IMR-90 (cell line): ENCODE measurements at regions not wholly inside any gene's neighbourhood (a gene's known extent, or its start where the extent isn't known, plus 50 kb on each side); places are given as distances from the start of the nearest gene placed in this dataset.

Source experiments
- ATAC-seq: fragments of 200-7000 bp; cut with Tn5 transposase; 2 replicates; pipeline ENCODE4 v1.9.1; 2020; ENCODE audit warnings: low read depth, mild to moderate bottlenecking, moderate library complexity
- BruUV-seq: library from RNA; stranded (reverse); fragments of 400-500 nt; replicated peaks from 2 replicates; lab custom pipeline; 2021; lab: Mats Ljungman, UMichigan
- CTCF ChIA-PET: fragments of 300-600 bp; formaldehyde crosslinking; extraction: SDS; loops from one replicate; lab custom pipeline; 2021; ENCODE audit warnings: antibody characterized with exemption; lab: Yijun Ruan, JAX
- POLR2A ChIA-PET: fragments of 300-600 bp; sonication (Branson Sonifier 250); formaldehyde crosslinking; loops from one replicate; lab custom pipeline; 2022; ENCODE audit warnings: antibody characterized with exemption; ENCODE audit not compliant: unreplicated experiment; lab: Charles Lee
- DNase-seq: peaks from one replicate; pipeline ENCODE4 v3.0.0; 2013
- H2AFZ ChIP-seq: replicated peaks from 2 replicates; pipeline ENCODE3; 2013; ENCODE audit warnings: low read length, mild to moderate bottlenecking; ENCODE audit not compliant: poor library complexity
- H2AK5ac ChIP-seq: 2 replicates; pipeline ENCODE4 v1.6.1; 2013; ENCODE audit warnings: low read depth, low read length, inconsistent platforms
- H2AK9ac ChIP-seq: replicated peaks from 2 replicates; pipeline ENCODE3; 2013; ENCODE audit warnings: mild to moderate bottlenecking, low read depth, low read length, moderate library complexity; ENCODE audit not compliant: poor library complexity
- H2BK120ac ChIP-seq: 2 replicates; pipeline ENCODE4 v1.6.1; 2013; ENCODE audit warnings: low read depth, low read length, inconsistent platforms
- H2BK15ac ChIP-seq: 3 replicates; pipeline ENCODE4 v1.6.1; 2013; ENCODE audit warnings: low read depth, low read length, inconsistent platforms
- H2BK20ac ChIP-seq: 2 replicates; pipeline ENCODE4 v1.6.1; 2013; ENCODE audit warnings: low read depth, mild to moderate bottlenecking, inconsistent platforms, low read length, moderate library complexity
- H2BK5ac ChIP-seq: 2 replicates; pipeline ENCODE4 v1.6.1; 2013; ENCODE audit warnings: mild to moderate bottlenecking, low read depth, low read length, inconsistent platforms; ENCODE audit not compliant: poor library complexity, severe bottlenecking
- H3K14ac ChIP-seq: replicated peaks from 2 replicates; pipeline ENCODE4 v1.6.1; 2013; ENCODE audit warnings: low read depth, low read length, inconsistent platforms
- H3K18ac ChIP-seq: 2 replicates; pipeline ENCODE4 v1.6.1; 2013; ENCODE audit warnings: low read depth, low read length, control low read depth
- H3K23ac ChIP-seq: 2 replicates; pipeline ENCODE4 v1.6.1; 2013; ENCODE audit warnings: low read depth, low read length, inconsistent platforms
- H3K27ac ChIP-seq: 2 replicates; pipeline ENCODE4 v1.5.1; 2013; ENCODE audit warnings: mild to moderate bottlenecking, control low read depth, low read length; ENCODE audit not compliant: insufficient read depth
- H3K27me3 ChIP-seq: 2 replicates; pipeline ENCODE4 v1.6.1; 2013; ENCODE audit warnings: low read length; ENCODE audit not compliant: control insufficient read depth, insufficient read depth
- H3K36me3 ChIP-seq: 2 replicates; pipeline ENCODE4 v1.6.1; 2013; ENCODE audit warnings: low read length, mixed read lengths; ENCODE audit not compliant: control insufficient read depth, insufficient read depth
- H3K4ac ChIP-seq: 2 replicates; pipeline ENCODE4 v1.6.1; 2013; ENCODE audit warnings: low read depth, low read length, inconsistent platforms
- H3K4me1 ChIP-seq: 2 replicates; pipeline ENCODE4 v1.6.1; 2013; ENCODE audit warnings: low read length, mixed read lengths; ENCODE audit not compliant: control insufficient read depth, insufficient read depth
- H3K4me2 ChIP-seq: 2 replicates; pipeline ENCODE4 v1.6.1; 2013; ENCODE audit warnings: low read depth, mild to moderate bottlenecking, control low read depth, low read length, moderate library complexity
- H3K4me3 ChIP-seq: 2 replicates; pipeline ENCODE4 v1.5.1; 2013; ENCODE audit warnings: low read depth, mild to moderate bottlenecking, control low read depth, low read length, moderate library complexity; ENCODE audit not compliant: insufficient read depth
- H3K56ac ChIP-seq: 2 replicates; pipeline ENCODE4 v1.6.1; 2013; ENCODE audit warnings: low read length, inconsistent platforms; ENCODE audit not compliant: insufficient read depth; ENCODE audit errors: extremely low read depth
- H3K79me1 ChIP-seq, 2 experiments: 2 replicates each; pipeline ENCODE4 v1.6.1; 2013; ENCODE audit warnings: low read length in 2 of 2, inconsistent platforms in 1 of 2, low read depth in 1 of 2
- H3K9ac ChIP-seq: 2 replicates; pipeline ENCODE4 v1.6.1; 2013; ENCODE audit warnings: low read depth, low read length, control low read depth
- H3K9me1 ChIP-seq: 2 replicates; pipeline ENCODE4 v1.6.1; 2013; ENCODE audit warnings: low read length, inconsistent platforms; ENCODE audit not compliant: insufficient read depth
- H3K9me3 ChIP-seq: 2 replicates; pipeline ENCODE4 v1.6.1; 2013; ENCODE audit warnings: low read length; ENCODE audit not compliant: control insufficient read depth, insufficient read depth
- H4K20me1 ChIP-seq: 2 replicates; pipeline ENCODE4 v1.6.1; 2013; ENCODE audit warnings: low read length, inconsistent platforms; ENCODE audit not compliant: insufficient read depth
- H4K5ac ChIP-seq: 2 replicates; pipeline ENCODE4 v1.6.1; 2013; ENCODE audit warnings: mild to moderate bottlenecking, low read depth, low read length, control low read depth
- H4K8ac ChIP-seq, 2 experiments: 2 replicates each; pipeline ENCODE4 v1.6.1; 2013; ENCODE audit warnings: low read depth in 2 of 2, low read length in 2 of 2, control low read depth in 1 of 2, inconsistent platforms in 1 of 2
- H4K91ac ChIP-seq: 2 replicates; pipeline ENCODE4 v1.6.1; 2013; ENCODE audit warnings: low read depth, low read length, inconsistent platforms; ENCODE audit not compliant: insufficient read depth
- BHLHE40 ChIP-seq: fragments of 150-350 bp; IDR thresholded peaks from 2 replicates; pipeline ENCODE4 v1.6.1; 2016; ENCODE audit warnings: mild to moderate bottlenecking, low read depth, low read length
- CEBPB ChIP-seq: IDR thresholded peaks from 2 replicates; pipeline ENCODE4 v1.6.1; 2012; ENCODE audit warnings: low read depth, low read length, improper control_type of control experiment
- MAZ ChIP-seq: IDR thresholded peaks from 2 replicates; pipeline ENCODE4 v1.6.1; 2012; ENCODE audit warnings: low read depth, mild to moderate bottlenecking, low read length, improper control_type of control experiment, moderate library complexity, borderline replicate concordance
- POLR2A ChIP-seq: IDR thresholded peaks from 2 replicates; pipeline ENCODE4 v1.6.1; 2012; ENCODE audit warnings: mild to moderate bottlenecking, low read depth, low read length
- RAD21 ChIP-seq: IDR thresholded peaks from 2 replicates; pipeline ENCODE4 v1.6.1; 2012; ENCODE audit warnings: low read length, improper control_type of control experiment
- RCOR1 ChIP-seq: IDR thresholded peaks from 2 replicates; pipeline ENCODE4 v1.6.1; 2012; ENCODE audit warnings: mild to moderate bottlenecking, low read length, improper control_type of control experiment; ENCODE audit not compliant: insufficient replicate concordance
- SMC3 ChIP-seq: fragments of 150-350 bp; IDR thresholded peaks from 2 replicates; pipeline ENCODE4 v1.6.1; 2016; ENCODE audit warnings: low read depth, mild to moderate bottlenecking, antibody characterized with exemption, low read length, moderate library complexity
- USF2 ChIP-seq: fragments of 150-350 bp; IDR thresholded peaks from 2 replicates; pipeline ENCODE4 v1.6.1; 2017; ENCODE audit warnings: mild to moderate bottlenecking, antibody characterized with exemption, low read length, low read depth
- WGBS, 2 experiments: methylation state at CpG; one replicate each; pipeline versions ENCODE4 v1.1.5 to v1.1.7; 2013; ENCODE audit warnings: missing lambda C conversion rate in 2 of 2; ENCODE audit not compliant: insufficient read length in 1 of 2; ENCODE audit errors: extremely low coverage in 2 of 2; 5-methylcytosine and 5-hydroxymethylcytosine counted together
- dilution Hi-C: fragments of 300-500 bp; cut with HindIII; formaldehyde crosslinking; loops from one replicate; pipeline ENCODE4 v1.14.3; 2018; ENCODE audit warnings: low sequenced_read_pairs; ENCODE audit not compliant: unreplicated experiment
- in situ Hi-C: fragments of 300-500 bp; cut with MboI; formaldehyde crosslinking; loops from 3 replicates; pipeline ENCODE4 v1.14.3; 2019; ENCODE audit warnings: low sequenced_read_pairs, inconsistent platforms, mixed read lengths
- intact Hi-C: fragments of 100-400 bp; cut with micrococcal nuclease; formaldehyde crosslinking; loops from 2 replicates; pipeline ENCODE4 v1.10.0; 2022
- TF ChIP-seq, protein P1 (sequence below): conservative IDR thresholded peaks from 2 replicates; pipeline ENCODE4 v1.5.1; 2012; ENCODE audit warnings: mild to moderate bottlenecking, low read depth, low read length, improper control_type of control experiment

GRCh38 chr15:23877502-23878412, 190.7 kb upstream of the NDN start:
- H2AK5ac ChIP-seq: no peak overlapping the region
- no peak for DNase-seq
- no peak overlapping the region for H3K9ac ChIP-seq
- ChIA-PET CTCF (no interaction called here), POLR2A (no interaction called here)
- in situ Hi-C loops (no loop called here), intact Hi-C loops (loop anchor here (1.0 kb wide), 1 partner anchor 235 kb away; no protein-coding TSS in a partner anchor), dilution Hi-C loops (no loop called here)
- H3K4me1 ChIP-seq: no peaks in the 10 kb centered on the region
- H3K4me2 ChIP-seq: no peak overlapping the region
- TF ChIP-seq POLR2A: no peak
- TF ChIP-seq, protein P1, sequence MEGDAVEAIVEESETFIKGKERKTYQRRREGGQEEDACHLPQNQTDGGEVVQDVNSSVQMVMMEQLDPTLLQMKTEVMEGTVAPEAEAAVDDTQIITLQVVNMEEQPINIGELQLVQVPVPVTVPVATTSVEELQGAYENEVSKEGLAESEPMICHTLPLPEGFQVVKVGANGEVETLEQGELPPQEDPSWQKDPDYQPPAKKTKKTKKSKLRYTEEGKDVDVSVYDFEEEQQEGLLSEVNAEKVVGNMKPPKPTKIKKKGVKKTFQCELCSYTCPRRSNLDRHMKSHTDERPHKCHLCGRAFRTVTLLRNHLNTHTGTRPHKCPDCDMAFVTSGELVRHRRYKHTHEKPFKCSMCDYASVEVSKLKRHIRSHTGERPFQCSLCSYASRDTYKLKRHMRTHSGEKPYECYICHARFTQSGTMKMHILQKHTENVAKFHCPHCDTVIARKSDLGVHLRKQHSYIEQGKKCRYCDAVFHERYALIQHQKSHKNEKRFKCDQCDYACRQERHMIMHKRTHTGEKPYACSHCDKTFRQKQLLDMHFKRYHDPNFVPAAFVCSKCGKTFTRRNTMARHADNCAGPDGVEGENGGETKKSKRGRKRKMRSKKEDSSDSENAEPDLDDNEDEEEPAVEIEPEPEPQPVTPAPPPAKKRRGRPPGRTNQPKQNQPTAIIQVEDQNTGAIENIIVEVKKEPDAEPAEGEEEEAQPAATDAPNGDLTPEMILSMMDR: peak; percentile 40
- no peak for TF ChIP-seq MAZ
- no peak for TF ChIP-seq RCOR1
- peak; percentile 32; the same call in 1 of the 2 replicates for TF ChIP-seq RAD21
- TF ChIP-seq BHLHE40: no peak
- no peak for TF ChIP-seq USF2
- TF ChIP-seq CEBPB: no peak
- TF ChIP-seq SMC3: 0 out of 2 replicates have a peak, but pooled peaks have one; percentile 9
- H4K5ac ChIP-seq: no peak overlapping the region
- H3K9me3 ChIP-seq: peaks cover 2% of the 10 kb centered on the region; the same call in 1 of the 2 replicates
- H3K79me1 ChIP-seq: no peaks in the 10 kb centered on the region
- no peak overlapping the region for H2BK20ac ChIP-seq
- no peaks in the 10 kb centered on the region for H3K36me3 ChIP-seq
- no peak overlapping the region for H3K56ac ChIP-seq
- peak overlapping the region; percentile 32 for H2AFZ ChIP-seq
- no peak overlapping the region for H3K27ac ChIP-seq
- H3K23ac ChIP-seq: no peak overlapping the region
- no peaks in the 10 kb centered on the region for H3K27me3 ChIP-seq
- no peak overlapping the region for H2BK120ac ChIP-seq
- no peak overlapping the region for H3K14ac ChIP-seq
- no peak overlapping the region for H3K4ac ChIP-seq
- H4K20me1 ChIP-seq: no peaks in the 10 kb centered on the region
- peak; percentile 27; the same call in 1 of the 2 replicates for ATAC-seq
- no peak overlapping the region for H2AK9ac ChIP-seq
- H4K8ac ChIP-seq: no peak overlapping the region
- no peaks in the 10 kb centered on the region for H3K9me1 ChIP-seq
- H3K4me3 ChIP-seq: no peak overlapping the region
- H3K18ac ChIP-seq: no peak overlapping the region
- H2BK15ac ChIP-seq: no peak overlapping the region
- H2BK5ac ChIP-seq: no peak overlapping the region
- no TSS peak for BruUV-seq
- no peak overlapping the region for H4K91ac ChIP-seq
- WGBS, 2 experiments: 31% methylated on average over 13 of the region's 36 CpGs; no CpG with 5 or more reads in 1 of the 2 experiments
